K562 (cell line): ENCODE measurements at regions not wholly inside any gene's neighbourhood (a gene's known extent, or its start where the extent isn't known, plus 50 kb on each side); places are given as distances from the start of the nearest gene placed in this dataset.

Source experiments
- GATA2 ChIP-seq: sonication (generic); formaldehyde crosslinking; IDR thresholded peaks from 2 replicates; pipeline ENCODE4 v1.4.0; 2020; ENCODE audit warnings: mild to moderate bottlenecking, missing genetic modification reagents
- HCFC1 ChIP-seq: IDR thresholded peaks from 2 replicates; pipeline ENCODE4 v1.6.1; 2012; ENCODE audit warnings: low read depth, low read length, improper control_type of control experiment
- KLF13 ChIP-seq: fragments of 450-650 bp; IDR thresholded peaks from 2 replicates; pipeline ENCODE4 v1.6.1; 2016; ENCODE audit warnings: missing genetic modification characterization, low read depth, mild to moderate bottlenecking, missing compliant biosample characterization, moderate library complexity, borderline replicate concordance
- YY1 ChIP-seq, 3 experiments: IDR thresholded peaks; 2 replicates each; pipeline ENCODE4 v1.6.1; 2011; ENCODE audit warnings: low read length in 2 of 3, mild to moderate bottlenecking in 2 of 3, moderate library complexity in 2 of 3, borderline replicate concordance in 1 of 3, control low read depth in 1 of 3, low read depth in 1 of 3; ENCODE audit not compliant: insufficient read depth in 3 of 3, insufficient replicate concordance in 2 of 3, control insufficient read depth in 1 of 3, insufficient read length in 1 of 3; ENCODE audit errors: extremely low read depth in 1 of 3
- ZNF445 ChIP-seq: fragments of 250-450 bp; sonication (Bioruptor Pico); IDR thresholded peaks from 2 replicates; pipeline ENCODE4 v1.4.0; 2020; ENCODE audit warnings: low read depth, mild to moderate bottlenecking, moderate library complexity

GRCh38 chr4:123497340-123497739 is 100.7 kb downstream of the SPRY1 start:
- no peak for TF ChIP-seq HCFC1
- no peak for TF ChIP-seq GATA2 (CRISPR knock-in tag)
- TF ChIP-seq ZNF445 (CRISPR knock-in tag) = no peak
- TF ChIP-seq KLF13 (tag) = no peak
- TF ChIP-seq YY1 (IDR thresholded peaks at IDR 0.05; ENCODE audit: borderline replicate concordance in 1 of 3, control insufficient read depth in 1 of 3, extremely low read depth in 1 of 3, insufficient read depth in 3 of 3, insufficient read length in 1 of 3, insufficient replicate concordance in 2 of 3, low read depth in 1 of 3, low read length in 2 of 3) = no peak
